ENCODE measurements at regions not wholly inside any gene's neighbourhood (a gene's known extent, or its start where the extent isn't known, plus 50 kb on each side); places are given as distances from the start of the nearest gene placed in this dataset.

DNA sequence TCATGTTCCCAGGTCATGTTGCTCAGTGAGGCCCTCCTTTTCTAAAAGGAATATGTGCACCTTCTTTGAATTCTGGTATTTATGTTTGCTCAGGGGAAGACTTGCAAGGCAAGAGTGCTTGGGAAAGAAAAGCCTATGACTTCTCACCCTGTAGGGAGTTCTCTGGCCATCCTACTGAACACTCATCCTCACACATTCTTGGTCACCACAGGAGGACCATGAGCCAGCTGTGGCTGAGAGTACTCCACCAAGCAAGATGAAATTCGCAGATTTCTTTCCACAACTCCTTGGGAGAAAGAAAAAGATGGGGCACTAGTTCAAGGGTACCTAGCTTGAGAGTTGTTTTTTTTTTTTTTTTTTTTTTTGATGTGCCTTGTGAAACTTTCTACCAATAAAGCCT, 179.6 kb downstream of the FZD1 start:
- no peaks in the 10 kb centered on the region for H3K9me3 ChIP-seq
- H3K27me3 ChIP-seq = no peaks in the 10 kb centered on the region
- no peak overlapping the region for H3K27ac ChIP-seq
- intact Hi-C loops (cut with DNase I) = no loop called here
- TF ChIP-seq CTCF (IDR thresholded peaks at IDR 0.05) = no peak
- ATAC-seq (no peak), FAIRE-seq (no peak), DNase-seq (no peak)
- H3K4me3 ChIP-seq = no peak overlapping the region
- no peaks in the 10 kb centered on the region for H3K4me1 ChIP-seq
- 77 to 81% methylated on average over 1 of the region's 1 CpG for WGBS, 2 donors
- H3K36me3 ChIP-seq = no peaks in the 10 kb centered on the region

DNA sequence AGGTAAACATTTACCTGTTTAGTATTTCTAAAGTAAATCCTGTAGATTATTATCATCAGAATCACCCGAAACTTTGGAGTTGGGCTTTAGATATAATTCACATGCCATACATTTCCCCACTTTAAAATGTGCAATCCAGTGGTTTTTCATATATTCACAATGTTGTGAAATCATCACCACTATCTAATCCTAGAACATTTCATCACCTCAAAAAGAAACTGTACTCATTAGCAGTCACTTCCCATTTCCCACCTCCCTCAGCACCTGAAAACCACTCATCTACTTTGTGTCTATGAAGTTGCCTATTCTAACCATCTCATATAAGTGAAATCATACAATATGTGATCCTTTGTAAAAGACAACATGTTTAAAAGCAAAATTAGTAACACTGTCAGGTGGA, 182.6 kb downstream of the FZD1 start:
- no peak overlapping the region for H3K27ac ChIP-seq
- TF ChIP-seq CTCF (IDR thresholded peaks at IDR 0.05) = no peak
- H3K4me1 ChIP-seq = no peaks in the 10 kb centered on the region
- DNase-seq (no peak), ATAC-seq (no peak), FAIRE-seq (no peak)
- intact Hi-C loops (cut with DNase I) = no loop called here
- no peaks in the 10 kb centered on the region for H3K9me3 ChIP-seq
- H3K36me3 ChIP-seq = no peaks in the 10 kb centered on the region
- H3K4me3 ChIP-seq = no peak overlapping the region
- 55 to 73% methylated on average over 1 of the region's 1 CpG for WGBS, 2 donors
- H3K27me3 ChIP-seq = no peaks in the 10 kb centered on the region

GRCh38 chr7:91455411-91455810, 191.2 kb downstream of the FZD1 start:
- intact Hi-C loops (cut with DNase I) = no loop called here
- no peak for TF ChIP-seq CTCF (IDR thresholded peaks at IDR 0.05)
- H3K4me1 ChIP-seq = no peaks in the 10 kb centered on the region
- no peaks in the 10 kb centered on the region for H3K9me3 ChIP-seq
- DNase-seq = no peak
- ATAC-seq = no peak
- no peak overlapping the region for H3K4me3 ChIP-seq
- H3K27ac ChIP-seq = no peak overlapping the region
- 71 to 81% methylated on average over 10 of the region's 10 CpGs for WGBS, 2 donors
- H3K36me3 ChIP-seq = no peaks in the 10 kb centered on the region
- FAIRE-seq = no peak
- no peaks in the 10 kb centered on the region for H3K27me3 ChIP-seq

DNA sequence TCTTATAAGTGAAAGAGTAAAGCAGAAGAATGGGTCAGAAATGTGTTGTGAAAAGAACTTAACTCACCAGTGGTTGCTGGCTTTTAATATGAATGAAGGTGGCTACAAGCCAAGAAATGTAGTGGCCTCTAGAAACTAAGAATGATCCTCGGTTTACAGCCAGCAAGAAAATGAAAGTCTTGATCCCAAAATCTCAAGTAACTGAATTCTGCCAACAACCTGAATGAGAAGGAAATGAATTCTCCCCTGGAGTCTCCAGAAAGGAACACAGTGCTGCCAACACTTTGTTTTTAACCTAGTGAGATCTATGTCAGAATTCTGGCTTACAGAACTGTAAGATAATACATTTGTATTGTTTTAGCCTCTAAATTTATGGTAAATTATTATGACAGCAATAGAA, 193.0 kb downstream of the FZD1 start:
- H3K36me3 ChIP-seq = no peaks in the 10 kb centered on the region
- no peak overlapping the region for H3K27ac ChIP-seq
- FAIRE-seq = no peak
- DNase-seq = no peak
- H3K9me3 ChIP-seq = no peaks in the 10 kb centered on the region
- ATAC-seq = no peak
- H3K27me3 ChIP-seq = no peaks in the 10 kb centered on the region
- intact Hi-C loops (cut with DNase I) = no loop called here
- no peak overlapping the region for H3K4me3 ChIP-seq
- H3K4me1 ChIP-seq = no peaks in the 10 kb centered on the region
- WGBS, 2 donors = 55 to 67% methylated on average over 1 of the region's 1 CpG
- no peak for TF ChIP-seq CTCF (IDR thresholded peaks at IDR 0.05)

DNA sequence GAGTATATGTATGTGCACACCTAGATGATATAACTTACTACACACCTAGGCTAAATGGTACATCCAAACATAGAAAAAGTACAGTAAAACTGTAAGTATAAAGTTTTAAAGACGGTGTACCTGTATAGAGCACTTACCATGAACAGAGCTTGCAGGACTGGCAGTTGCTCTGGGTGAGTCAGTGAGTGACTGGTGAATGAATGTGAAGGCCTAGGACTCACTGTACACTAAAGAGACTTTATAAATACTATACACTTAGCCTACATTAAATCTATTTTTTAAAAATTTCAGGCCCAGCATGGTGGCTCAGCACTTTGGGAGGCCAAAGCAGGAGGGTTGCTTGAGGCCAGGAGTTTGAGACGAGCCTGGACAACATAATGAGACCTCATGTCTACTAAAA, 195.3 kb downstream of the FZD1 start:
- no peaks in the 10 kb centered on the region for H3K36me3 ChIP-seq
- FAIRE-seq (no peak), ATAC-seq (no peak), DNase-seq (no peak)
- H3K4me3 ChIP-seq = no peak overlapping the region
- 87 to 89% methylated on average over 2 of the region's 2 CpGs for WGBS, 2 donors
- H3K4me1 ChIP-seq = no peaks in the 10 kb centered on the region
- H3K27me3 ChIP-seq = no peaks in the 10 kb centered on the region
- no peak for TF ChIP-seq CTCF (IDR thresholded peaks at IDR 0.05)
- intact Hi-C loops (cut with DNase I) = no loop called here
- H3K9me3 ChIP-seq = no peaks in the 10 kb centered on the region
- H3K27ac ChIP-seq = no peak overlapping the region
